ENCODE measurements at regions not wholly inside any gene's neighbourhood (a gene's known extent, or its start where the extent isn't known, plus 50 kb on each side); places are given as distances from the start of the nearest gene placed in this dataset.

DNA sequence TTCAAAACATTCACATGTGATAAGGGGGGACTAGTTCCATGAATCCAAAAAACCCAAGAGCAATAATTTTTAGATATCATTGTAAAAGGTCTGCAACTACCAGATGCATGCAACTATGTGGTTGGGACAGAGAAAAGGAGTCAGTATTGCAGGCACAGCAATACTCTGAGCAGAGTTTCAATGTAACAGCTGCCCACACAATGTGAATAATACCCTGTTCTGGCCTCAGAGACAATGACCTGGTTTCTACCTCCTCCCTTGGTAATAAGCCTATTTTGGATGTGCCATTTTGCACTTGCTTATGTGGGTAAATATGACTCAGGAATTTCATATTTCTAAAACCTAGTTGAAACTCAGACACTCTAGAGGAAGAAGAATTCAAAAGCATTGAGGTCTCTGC lies 194.8 kb upstream of the RASGEF1B start:
- TF ChIP-seq, protein P1, sequence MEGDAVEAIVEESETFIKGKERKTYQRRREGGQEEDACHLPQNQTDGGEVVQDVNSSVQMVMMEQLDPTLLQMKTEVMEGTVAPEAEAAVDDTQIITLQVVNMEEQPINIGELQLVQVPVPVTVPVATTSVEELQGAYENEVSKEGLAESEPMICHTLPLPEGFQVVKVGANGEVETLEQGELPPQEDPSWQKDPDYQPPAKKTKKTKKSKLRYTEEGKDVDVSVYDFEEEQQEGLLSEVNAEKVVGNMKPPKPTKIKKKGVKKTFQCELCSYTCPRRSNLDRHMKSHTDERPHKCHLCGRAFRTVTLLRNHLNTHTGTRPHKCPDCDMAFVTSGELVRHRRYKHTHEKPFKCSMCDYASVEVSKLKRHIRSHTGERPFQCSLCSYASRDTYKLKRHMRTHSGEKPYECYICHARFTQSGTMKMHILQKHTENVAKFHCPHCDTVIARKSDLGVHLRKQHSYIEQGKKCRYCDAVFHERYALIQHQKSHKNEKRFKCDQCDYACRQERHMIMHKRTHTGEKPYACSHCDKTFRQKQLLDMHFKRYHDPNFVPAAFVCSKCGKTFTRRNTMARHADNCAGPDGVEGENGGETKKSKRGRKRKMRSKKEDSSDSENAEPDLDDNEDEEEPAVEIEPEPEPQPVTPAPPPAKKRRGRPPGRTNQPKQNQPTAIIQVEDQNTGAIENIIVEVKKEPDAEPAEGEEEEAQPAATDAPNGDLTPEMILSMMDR (IDR thresholded peaks at IDR 0.05): no peak
- TF ChIP-seq POLR2AphosphoS5 (IDR thresholded peaks at IDR 0.05; ENCODE audit: low read depth, low read length) (no peak), SIN3A (IDR thresholded peaks at IDR 0.05; ENCODE audit: borderline replicate concordance, insufficient read depth, low read depth, low read length) (no peak), TCF7L2 (IDR thresholded peaks at IDR 0.05; ENCODE audit: low read depth, low read length) (no peak)
- TF ChIP-seq, protein P2, sequence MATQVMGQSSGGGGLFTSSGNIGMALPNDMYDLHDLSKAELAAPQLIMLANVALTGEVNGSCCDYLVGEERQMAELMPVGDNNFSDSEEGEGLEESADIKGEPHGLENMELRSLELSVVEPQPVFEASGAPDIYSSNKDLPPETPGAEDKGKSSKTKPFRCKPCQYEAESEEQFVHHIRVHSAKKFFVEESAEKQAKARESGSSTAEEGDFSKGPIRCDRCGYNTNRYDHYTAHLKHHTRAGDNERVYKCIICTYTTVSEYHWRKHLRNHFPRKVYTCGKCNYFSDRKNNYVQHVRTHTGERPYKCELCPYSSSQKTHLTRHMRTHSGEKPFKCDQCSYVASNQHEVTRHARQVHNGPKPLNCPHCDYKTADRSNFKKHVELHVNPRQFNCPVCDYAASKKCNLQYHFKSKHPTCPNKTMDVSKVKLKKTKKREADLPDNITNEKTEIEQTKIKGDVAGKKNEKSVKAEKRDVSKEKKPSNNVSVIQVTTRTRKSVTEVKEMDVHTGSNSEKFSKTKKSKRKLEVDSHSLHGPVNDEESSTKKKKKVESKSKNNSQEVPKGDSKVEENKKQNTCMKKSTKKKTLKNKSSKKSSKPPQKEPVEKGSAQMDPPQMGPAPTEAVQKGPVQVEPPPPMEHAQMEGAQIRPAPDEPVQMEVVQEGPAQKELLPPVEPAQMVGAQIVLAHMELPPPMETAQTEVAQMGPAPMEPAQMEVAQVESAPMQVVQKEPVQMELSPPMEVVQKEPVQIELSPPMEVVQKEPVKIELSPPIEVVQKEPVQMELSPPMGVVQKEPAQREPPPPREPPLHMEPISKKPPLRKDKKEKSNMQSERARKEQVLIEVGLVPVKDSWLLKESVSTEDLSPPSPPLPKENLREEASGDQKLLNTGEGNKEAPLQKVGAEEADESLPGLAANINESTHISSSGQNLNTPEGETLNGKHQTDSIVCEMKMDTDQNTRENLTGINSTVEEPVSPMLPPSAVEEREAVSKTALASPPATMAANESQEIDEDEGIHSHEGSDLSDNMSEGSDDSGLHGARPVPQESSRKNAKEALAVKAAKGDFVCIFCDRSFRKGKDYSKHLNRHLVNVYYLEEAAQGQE (IDR thresholded peaks at IDR 0.05; ENCODE audit: insufficient read depth in 1 of 2, low read depth in 2 of 2, low read length in 1 of 2): no peak
- BruUV-seq (replicated peaks): no TSS peak

DNA sequence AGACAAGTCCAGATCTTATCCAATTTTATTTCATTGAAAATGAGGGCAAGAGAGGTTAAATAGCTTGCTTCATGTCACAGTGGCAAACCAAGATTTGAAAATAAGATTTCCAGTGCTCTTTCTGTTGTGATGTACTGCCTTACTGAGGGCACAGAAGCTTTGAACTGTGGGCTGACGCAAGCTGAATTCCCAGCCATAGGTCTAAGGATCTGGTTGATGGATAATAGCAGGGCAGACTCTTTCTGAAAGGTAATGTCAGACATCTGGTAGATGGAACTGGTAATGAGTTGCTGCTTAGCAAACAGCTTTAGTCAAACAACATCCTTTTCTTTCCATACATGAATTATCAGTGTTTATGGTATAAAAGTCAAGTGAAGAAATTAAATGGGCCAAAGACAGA lies 193.9 kb upstream of the RASGEF1B start:
- H3K27ac ChIP-seq (ENCODE audit: low read length): no peak overlapping the region
- intact Hi-C loops (cut with micrococcal nuclease; ENCODE audit: unreplicated experiment) (no loop called here), in situ Hi-C loops (cut with HindIII; ENCODE audit: low pct_unique_long_range_greater_than_20kb, low sequenced_read_pairs) (no loop called here)
- H3K9me3 ChIP-seq (ENCODE audit: control insufficient read depth, insufficient read depth, low read depth, low read length): no peaks in the 10 kb centered on the region
- DNase-seq (ENCODE audit: low read depth, low spot score): no peak
- H3K4me3 ChIP-seq (ENCODE audit: low read depth in 2 of 2, low read length in 2 of 2): no peak overlapping the region
- no peaks in the 10 kb centered on the region for H3K36me3 ChIP-seq (ENCODE audit: control insufficient read depth, insufficient read depth, low read length)
- no TSS peak for BruUV-seq (replicated peaks)
- CTCF ChIA-PET: no interaction called here
- TF ChIP-seq, protein P2 (IDR thresholded peaks at IDR 0.05; ENCODE audit: insufficient read depth in 1 of 2, low read depth in 2 of 2, low read length in 1 of 2): no peak
- TF ChIP-seq POLR2AphosphoS5 (IDR thresholded peaks at IDR 0.05; ENCODE audit: low read depth, low read length) (no peak), SIN3A (IDR thresholded peaks at IDR 0.05; ENCODE audit: borderline replicate concordance, insufficient read depth, low read depth, low read length) (no peak), TCF7L2 (IDR thresholded peaks at IDR 0.05; ENCODE audit: low read depth, low read length) (no peak)
- TF ChIP-seq, protein P1 (IDR thresholded peaks at IDR 0.05): no peak
- POLR2A ChIA-PET: no interaction called here
- no peaks in the 10 kb centered on the region for H3K4me1 ChIP-seq (ENCODE audit: control insufficient read depth, insufficient read depth, low read length)
- ATAC-seq: no peak
- no peaks in the 10 kb centered on the region for H3K27me3 ChIP-seq (ENCODE audit: control insufficient read depth, insufficient read depth, low read length)

More for the DNA sequence above, 194.8 kb upstream of the RASGEF1B start:
- ChIA-PET POLR2A (no interaction called here), CTCF (no interaction called here)
- H3K27me3 ChIP-seq (ENCODE audit: control insufficient read depth, insufficient read depth, low read length): no peaks in the 10 kb centered on the region
- intact Hi-C loops (cut with micrococcal nuclease; ENCODE audit: unreplicated experiment) (no loop called here), in situ Hi-C loops (cut with HindIII; ENCODE audit: low pct_unique_long_range_greater_than_20kb, low sequenced_read_pairs) (no loop called here)
- no peaks in the 10 kb centered on the region for H3K9me3 ChIP-seq (ENCODE audit: control insufficient read depth, insufficient read depth, low read depth, low read length)
- no peak overlapping the region for H3K27ac ChIP-seq (ENCODE audit: low read length)
- DNase-seq (ENCODE audit: low read depth, low spot score) (no peak), ATAC-seq (no peak)
- no peaks in the 10 kb centered on the region for H3K4me1 ChIP-seq (ENCODE audit: control insufficient read depth, insufficient read depth, low read length)
- H3K36me3 ChIP-seq (ENCODE audit: control insufficient read depth, insufficient read depth, low read length): no peaks in the 10 kb centered on the region
- no peak overlapping the region for H3K4me3 ChIP-seq (ENCODE audit: low read depth in 2 of 2, low read length in 2 of 2)

Data from Panc1 (cell line).